HCT116 (cell line): ENCODE measurements at regions not wholly inside any gene's neighbourhood (a gene's known extent, or its start where the extent isn't known, plus 50 kb on each side); places are given as distances from the start of the nearest gene placed in this dataset.

Experiments used
- ATAC-seq: fragments of 200-7000 bp; cut with Tn5 transposase; 2 replicates; pipeline ENCODE4 v1.9.1; 2020; ENCODE audit warnings: mild to moderate bottlenecking, moderate library complexity
- BruUV-seq: library from RNA; stranded (reverse); fragments of 400-500 nt; replicated peaks from 2 replicates; lab custom pipeline; 2021; lab: Mats Ljungman, UMichigan
- CTCF ChIA-PET: fragments of 300-600 bp; sonication (Branson Sonifier 250); formaldehyde crosslinking; loops from one replicate; lab custom pipeline; 2021; ENCODE audit warnings: antibody characterized with exemption; lab: Charles Lee
- POLR2A ChIA-PET: fragments of 300-600, 350-600 bp; sonication (Branson Sonifier 250); formaldehyde crosslinking; loops from one replicate; lab custom pipeline; 2021; ENCODE audit warnings: antibody characterized with exemption; lab: Charles Lee
- RAD21 ChIA-PET, 2 experiments: fragments of 300-600 bp; sonication (Branson Sonifier 250); formaldehyde crosslinking; loops; one replicate each; lab custom pipeline; 2023; ENCODE audit warnings: low total read pairs in 2 of 2; ENCODE audit not compliant: uncharacterized antibody in 2 of 2, unreplicated experiment in 2 of 2, low non-redundant PET in 1 of 2; lab: Charles Lee
- DNase-seq: peaks from one replicate; pipeline ENCODE4 v3.0.0-alpha.2; 2010; ENCODE audit warnings: low read depth, low spot score
- H2AFZ ChIP-seq: fragments of 200-600 bp; shearing (Covaris generic), sonication (generic); 2 replicates; pipeline ENCODE4 v1.6.1; 2017; ENCODE audit warnings: low read depth, mixed run types, mixed read lengths, antibody characterized with exemption, low read length; ENCODE audit not compliant: poor library complexity, severe bottlenecking
- H3K27ac ChIP-seq: 2 replicates; pipeline ENCODE4 v1.5.1; 2012; ENCODE audit warnings: low read depth, low read length
- H3K27me3 ChIP-seq: fragments of 200-600 bp; sonication (generic); 2 replicates; pipeline ENCODE4 v1.6.1; 2016; ENCODE audit warnings: mixed run types, low read length, mixed read lengths; ENCODE audit not compliant: insufficient read depth
- H3K36me3 ChIP-seq, 2 experiments: fragments of 200-500 bp in 1 of 2; fragments of 200-600 bp in 1 of 2; sonication (Bioruptor generic) in 1 of 2; sonication (generic) in 1 of 2; 2 replicates each; pipeline versions ENCODE4 v1.5.1 to v1.6.1; 2014 to 2016; ENCODE audit warnings: low read length in 2 of 2, inconsistent platforms in 1 of 2, mixed read lengths in 1 of 2, mixed run types in 1 of 2; ENCODE audit not compliant: insufficient read depth in 2 of 2, control insufficient read depth in 1 of 2
- H3K4me1 ChIP-seq, 2 experiments: fragments of 200-600 bp in 1 of 2; sonication (generic) in 1 of 2; 2 replicates each; pipeline versions ENCODE4 v1.5.1 to v1.6.1; 2012 to 2017; ENCODE audit warnings: low read length in 2 of 2, inconsistent platforms in 1 of 2, mild to moderate bottlenecking in 1 of 2, mixed read lengths in 1 of 2, mixed run types in 1 of 2, moderate library complexity in 1 of 2; ENCODE audit not compliant: insufficient read depth in 2 of 2, control insufficient read depth in 1 of 2
- H3K4me2 ChIP-seq: fragments of 200-600 bp; sonication (generic); 2 replicates; pipeline ENCODE4 v1.6.1; 2017; ENCODE audit warnings: mixed run types, low read length, mixed read lengths
- H3K4me3 ChIP-seq, 2 experiments: fragments of 200-600 bp in 1 of 2; sonication (generic) in 1 of 2; replicated peaks in 1 of 2; 2 replicates each; pipeline ENCODE4 v1.5.1; 2011 to 2016; ENCODE audit warnings: low read length in 2 of 2, control low read depth in 1 of 2, low read depth in 1 of 2, mild to moderate bottlenecking in 1 of 2, mixed read lengths in 1 of 2, mixed run types in 1 of 2
- H3K79me2 ChIP-seq: fragments of 200-600 bp; sonication (generic); 2 replicates; pipeline ENCODE4 v1.6.1; 2017; ENCODE audit warnings: mild to moderate bottlenecking, mixed run types, low read length, moderate library complexity, mixed read lengths; ENCODE audit not compliant: insufficient read depth
- H3K9ac ChIP-seq: fragments of 200-600 bp; sonication (generic); 2 replicates; pipeline ENCODE4 v1.6.1; 2016; ENCODE audit warnings: low read length, mixed read lengths
- H3K9me2 ChIP-seq: fragments of 200-600 bp; sonication (generic), shearing (Covaris generic); 2 replicates; pipeline ENCODE4 v1.6.1; 2017; ENCODE audit warnings: mixed run types, mild to moderate bottlenecking, moderate library complexity; ENCODE audit not compliant: insufficient read depth
- H3K9me3 ChIP-seq, 2 experiments: fragments of 200-500 bp in 1 of 2; fragments of 200-600 bp in 1 of 2; sonication (Bioruptor generic) in 1 of 2; sonication (generic) in 1 of 2; 2 replicates each; pipeline ENCODE4 v1.6.1; 2014 to 2017; ENCODE audit warnings: low read length in 2 of 2, mixed read lengths in 2 of 2, inconsistent platforms in 1 of 2, low read depth in 1 of 2, mild to moderate bottlenecking in 1 of 2, mixed run types in 1 of 2, moderate library complexity in 1 of 2; ENCODE audit not compliant: control insufficient read depth in 1 of 2, insufficient read depth in 1 of 2
- H4K20me1 ChIP-seq: fragments of 200-600 bp; sonication (generic), shearing (Covaris generic); 2 replicates; pipeline ENCODE4 v1.6.1; 2017; ENCODE audit warnings: mixed run types, mild to moderate bottlenecking, moderate library complexity; ENCODE audit not compliant: insufficient read depth
- EGR1 ChIP-seq: IDR thresholded peaks from 2 replicates; pipeline ENCODE4 v1.6.1; 2012; ENCODE audit warnings: low read depth
- POLR2A ChIP-seq: IDR thresholded peaks from 2 replicates; pipeline ENCODE4 v1.7.0; 2011; ENCODE audit warnings: borderline replicate concordance; ENCODE audit not compliant: insufficient read depth, insufficient read length; ENCODE audit errors: extremely low read depth
- RAD21 ChIP-seq: IDR thresholded peaks from 2 replicates; pipeline ENCODE4 v1.6.1; 2012; ENCODE audit warnings: low read depth, mild to moderate bottlenecking
- SIN3A ChIP-seq: IDR thresholded peaks from 2 replicates; pipeline ENCODE4 v1.6.1; 2012; ENCODE audit warnings: low read depth
- SP1 ChIP-seq: IDR thresholded peaks from 2 replicates; pipeline ENCODE4 v1.6.1; 2012; ENCODE audit warnings: low read depth
- TCF7L2 ChIP-seq: IDR thresholded peaks from 2 replicates; pipeline ENCODE4 v1.7.0; 2011; ENCODE audit warnings: borderline replicate concordance, inconsistent platforms; ENCODE audit not compliant: insufficient read depth, insufficient read length; ENCODE audit errors: extremely low read depth
- ZNF274 ChIP-seq: fragments of 200-500 bp; sonication (Bioruptor generic); IDR thresholded peaks from 2 replicates; pipeline ENCODE4 v1.6.1; 2014; ENCODE audit warnings: mild to moderate bottlenecking, low read depth, low read length, inconsistent platforms
- intact Hi-C: fragments of 100-400 bp; cut with micrococcal nuclease; formaldehyde crosslinking; loops from 2 replicates; pipeline ENCODE4 v1.10.0; 2022
- TF ChIP-seq, protein P1 (sequence below), 3 experiments: fragments of 200-600 bp in 1 of 3; sonication (generic) in 1 of 3; IDR thresholded peaks in 2 of 3; conservative IDR thresholded peaks in 1 of 3; 2 replicates each; pipeline ENCODE4 v1.5.1; 2012 to 2017; ENCODE audit warnings: low read depth in 2 of 3, low read length in 2 of 3, antibody characterized with exemption in 1 of 3, borderline replicate concordance in 1 of 3, control low read depth in 1 of 3, mild to moderate bottlenecking in 1 of 3, mixed read lengths in 1 of 3, mixed run types in 1 of 3, moderate library complexity in 1 of 3; ENCODE audit not compliant: insufficient read depth in 1 of 3

DNA sequence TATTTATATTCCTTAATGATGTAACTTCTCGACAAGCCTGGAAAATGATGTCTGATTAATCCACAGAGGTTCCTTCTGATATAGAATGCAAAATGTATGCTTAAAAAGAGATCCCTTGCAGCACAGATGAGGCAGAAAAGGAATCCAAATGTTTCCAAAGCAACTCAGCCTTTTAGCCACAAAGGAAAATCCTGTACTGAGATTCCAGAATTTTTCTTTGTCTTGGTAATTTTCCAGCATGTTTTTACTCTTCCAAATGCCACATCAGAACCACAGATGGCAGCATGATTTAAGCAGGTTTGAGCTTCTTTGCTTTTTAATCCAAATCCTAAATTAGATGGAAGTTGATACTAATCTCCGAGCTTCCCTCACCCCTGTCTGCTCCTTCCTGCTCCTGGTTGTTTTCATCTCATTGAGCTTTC, 176.4 kb upstream of the PALMD start (continued):
- TF ChIP-seq, protein P1, sequence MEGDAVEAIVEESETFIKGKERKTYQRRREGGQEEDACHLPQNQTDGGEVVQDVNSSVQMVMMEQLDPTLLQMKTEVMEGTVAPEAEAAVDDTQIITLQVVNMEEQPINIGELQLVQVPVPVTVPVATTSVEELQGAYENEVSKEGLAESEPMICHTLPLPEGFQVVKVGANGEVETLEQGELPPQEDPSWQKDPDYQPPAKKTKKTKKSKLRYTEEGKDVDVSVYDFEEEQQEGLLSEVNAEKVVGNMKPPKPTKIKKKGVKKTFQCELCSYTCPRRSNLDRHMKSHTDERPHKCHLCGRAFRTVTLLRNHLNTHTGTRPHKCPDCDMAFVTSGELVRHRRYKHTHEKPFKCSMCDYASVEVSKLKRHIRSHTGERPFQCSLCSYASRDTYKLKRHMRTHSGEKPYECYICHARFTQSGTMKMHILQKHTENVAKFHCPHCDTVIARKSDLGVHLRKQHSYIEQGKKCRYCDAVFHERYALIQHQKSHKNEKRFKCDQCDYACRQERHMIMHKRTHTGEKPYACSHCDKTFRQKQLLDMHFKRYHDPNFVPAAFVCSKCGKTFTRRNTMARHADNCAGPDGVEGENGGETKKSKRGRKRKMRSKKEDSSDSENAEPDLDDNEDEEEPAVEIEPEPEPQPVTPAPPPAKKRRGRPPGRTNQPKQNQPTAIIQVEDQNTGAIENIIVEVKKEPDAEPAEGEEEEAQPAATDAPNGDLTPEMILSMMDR (IDR thresholded peaks at IDR 0.05 in 2 of 3, conservative IDR thresholded peaks at IDR 0.05 in 1 of 3; ENCODE audit: borderline replicate concordance in 1 of 3, insufficient read depth in 1 of 3, low read depth in 2 of 3, low read length in 2 of 3): no peak
- TF ChIP-seq EGR1 (no peak), RAD21 (no peak), SP1 (no peak), TCF7L2 (no peak), POLR2A (no peak), ZNF274 (no peak), SIN3A (no peak)

DNA sequence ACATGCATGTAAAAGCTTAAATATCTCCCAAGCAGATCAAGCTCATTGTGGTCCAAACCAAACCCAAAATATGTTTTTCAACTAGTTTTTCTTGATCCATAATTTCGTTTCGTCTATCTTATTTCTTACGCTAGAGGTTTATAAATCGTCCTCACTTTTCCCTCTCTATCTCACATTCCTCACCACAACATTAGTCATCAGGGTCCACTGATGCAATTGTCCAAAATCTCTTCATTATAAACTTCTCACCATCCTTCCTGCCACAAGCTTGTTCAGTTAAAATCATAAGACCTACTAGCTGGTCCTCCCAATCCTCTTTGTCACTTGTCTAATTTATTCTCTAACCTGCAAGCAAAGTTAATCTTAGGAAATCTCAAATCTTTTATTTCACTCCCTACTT, 173.0 kb upstream of the PALMD start:
- DNase-seq: no peak
- intact Hi-C loops: no loop called here
- no peak for ATAC-seq
- Histone ChIP-seq H3K4me3 (no peak overlapping the region), H3K27me3 (no peaks in the 10 kb centered on the region), H3K4me1 (no peaks in the 10 kb centered on the region), H4K20me1 (no peaks in the 10 kb centered on the region), H2AFZ (no peak overlapping the region), H3K9ac (no peak overlapping the region), H3K79me2 (no peaks in the 10 kb centered on the region), H3K27ac (no peak overlapping the region), H3K9me3 (no peaks in the 10 kb centered on the region), H3K9me2 (no peaks in the 10 kb centered on the region), H3K4me2 (no peak overlapping the region), H3K36me3 (no peaks in the 10 kb centered on the region)
- no TSS peak for BruUV-seq
- ChIA-PET POLR2A (no interaction called here), CTCF (interaction anchor here (1.7 kb wide), 1 partner anchor 8 kb away, joined by 4 read pairs; no protein-coding TSS in a partner anchor), RAD21 (no interaction called here)
- no peak for TF ChIP-seq SIN3A
- TF ChIP-seq TCF7L2: no peak
